ENCODE measurements at regions not wholly inside any gene's neighbourhood (a gene's known extent, or its start where the extent isn't known, plus 50 kb on each side); places are given as distances from the start of the nearest gene placed in this dataset.

GRCh38 chr5:10173716-10174115, 76.0 kb downstream of the ATPSCKMT start:
- DNase-seq (ENCODE audit: low read depth), result no peak

GRCh38 chr5:10172247-10172646, 77.4 kb downstream of the ATPSCKMT start:
- no peak for DNase-seq (ENCODE audit: low read depth)

GRCh38 chr5:10169359-10169758, 80.3 kb downstream of the ATPSCKMT start:
- no peak for DNase-seq (ENCODE audit: low read depth)

GRCh38 chr5:10168254-10168653, 81.4 kb downstream of the ATPSCKMT start:
- DNase-seq (ENCODE audit: low read depth), result no peak

GRCh38 chr5:10167806-10168205, 81.9 kb downstream of the ATPSCKMT start:
- DNase-seq (ENCODE audit: low read depth), result no peak

GRCh38 chr5:10166392-10166791, 83.3 kb downstream of the ATPSCKMT start:
- no peak for DNase-seq (ENCODE audit: low read depth)

DNA sequence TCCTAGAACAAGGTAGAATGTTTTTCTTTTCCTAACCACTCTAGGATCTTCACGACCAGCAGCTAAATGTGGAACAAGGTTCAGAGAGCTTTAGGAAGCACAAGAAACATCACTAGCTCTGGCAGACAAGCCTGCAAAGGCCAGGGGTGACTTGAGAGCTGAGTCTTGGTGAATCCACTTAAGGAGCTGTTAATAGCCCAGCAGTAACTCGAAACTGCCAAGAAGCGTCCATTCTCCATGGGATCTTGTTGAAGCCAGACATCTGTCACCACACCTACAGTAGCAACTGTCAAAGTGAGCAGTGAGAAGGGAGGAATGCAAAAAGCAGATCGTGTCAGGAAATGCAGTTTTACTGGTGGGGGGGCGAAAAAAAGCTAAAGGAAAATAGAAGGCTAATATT, 87.2 kb downstream of the ATPSCKMT start:
- DNase-seq (ENCODE audit: low read depth), result no peak

- no peak for DNase-seq (ENCODE audit: low read depth)
These were observed 87.9 kb downstream of the ATPSCKMT start for GRCh38 chr5:10161778-10162177.

- DNase-seq (ENCODE audit: low read depth), result no peak
These were observed 89.4 kb downstream of the ATPSCKMT start for GRCh38 chr5:10160241-10160640.

DNA sequence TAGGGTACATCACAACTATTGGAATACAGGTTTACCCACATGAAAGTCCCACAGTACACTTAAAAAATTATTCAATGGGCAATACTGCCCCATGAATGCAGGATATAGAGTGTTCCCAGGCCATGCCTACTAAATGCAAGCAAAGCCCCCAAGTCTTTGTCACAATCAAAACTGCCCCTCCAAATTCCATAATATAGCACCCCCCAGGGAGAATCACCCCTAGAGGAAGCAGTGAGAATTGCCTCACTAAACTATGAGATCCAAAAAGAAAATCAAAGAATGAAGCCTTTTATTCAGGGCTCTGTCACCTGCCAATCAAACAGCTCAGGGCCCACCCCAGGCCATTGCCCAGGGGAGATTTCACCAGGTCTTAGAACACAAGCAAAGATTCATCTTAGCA, 90.8 kb downstream of the ATPSCKMT start:
- no peak for DNase-seq (ENCODE audit: low read depth)

DNA sequence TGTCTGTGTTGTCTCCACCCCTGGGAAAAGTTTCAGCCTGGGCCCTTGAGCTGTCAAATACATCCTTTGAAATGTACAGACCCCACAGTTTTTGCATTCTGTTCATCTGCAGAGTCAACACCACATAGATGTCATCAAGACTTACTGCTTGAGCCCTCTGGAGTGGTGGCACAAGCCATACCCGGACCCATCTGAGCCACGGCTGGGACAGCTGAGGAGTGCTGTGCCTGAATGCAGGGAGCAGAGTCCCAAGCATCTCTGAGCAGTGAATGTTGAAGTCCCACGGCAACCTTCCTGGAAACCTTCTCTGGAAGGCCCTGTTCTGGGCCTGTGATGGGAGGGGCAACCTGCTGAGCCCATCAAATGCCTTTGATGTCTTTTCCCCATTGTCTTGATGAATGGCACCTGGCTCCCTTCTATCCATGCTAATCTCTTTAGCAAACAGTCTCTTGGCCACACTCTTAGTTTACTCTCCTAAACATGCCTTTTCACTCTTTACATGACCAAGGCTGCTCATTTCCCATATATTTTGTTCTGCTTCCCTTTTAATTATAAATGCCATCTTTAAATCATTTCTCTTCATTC, 92.5 kb downstream of the ATPSCKMT start:
- no peak for DNase-seq (ENCODE audit: low read depth)

- DNase-seq (ENCODE audit: low read depth), result no peak
These were observed 93.6 kb downstream of the ATPSCKMT start for GRCh38 chr5:10155897-10156667.

- DNase-seq (ENCODE audit: low read depth), result no peak
These were observed 95.7 kb downstream of the ATPSCKMT start for GRCh38 chr5:10153808-10154537.

DNA sequence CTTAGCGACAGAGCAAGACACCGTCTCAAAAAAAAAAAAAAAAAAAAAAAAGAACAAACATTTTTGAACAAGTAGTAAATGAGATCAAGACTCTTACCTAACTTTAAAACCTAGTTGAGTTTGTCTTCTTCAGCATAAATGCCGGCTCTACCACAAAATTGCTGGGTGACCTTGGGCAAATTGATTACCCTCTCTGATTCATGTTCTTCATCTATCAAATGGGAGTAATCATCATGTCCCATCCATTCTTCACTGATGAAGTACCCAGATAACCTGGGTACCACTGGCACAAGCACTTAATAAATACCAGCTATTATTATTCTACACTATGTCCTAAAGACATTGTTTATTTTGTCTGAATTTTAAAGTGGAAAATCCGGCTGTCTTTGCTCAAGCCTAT, 96.3 kb downstream of the ATPSCKMT start:
- no peak for DNase-seq (ENCODE audit: low read depth)

- DNase-seq (ENCODE audit: low read depth), result no peak
These were observed 98.0 kb downstream of the ATPSCKMT start for GRCh38 chr5:10151656-10152055.

GRCh38 chr5:10149911-10150310, 99.8 kb downstream of the ATPSCKMT start:
- DNase-seq (ENCODE audit: low read depth), result no peak

- DNase-seq (ENCODE audit: low read depth), result no peak
These were observed 103.7 kb downstream of the ATPSCKMT start for GRCh38 chr5:10145923-10146401.

GRCh38 chr5:10144040-10144439, 105.6 kb downstream of the ATPSCKMT start:
- DNase-seq (ENCODE audit: low read depth), result no peak

GRCh38 chr5:10140195-10140973, 109.3 kb downstream of the ATPSCKMT start:
- no peak for DNase-seq (ENCODE audit: low read depth)

DNA sequence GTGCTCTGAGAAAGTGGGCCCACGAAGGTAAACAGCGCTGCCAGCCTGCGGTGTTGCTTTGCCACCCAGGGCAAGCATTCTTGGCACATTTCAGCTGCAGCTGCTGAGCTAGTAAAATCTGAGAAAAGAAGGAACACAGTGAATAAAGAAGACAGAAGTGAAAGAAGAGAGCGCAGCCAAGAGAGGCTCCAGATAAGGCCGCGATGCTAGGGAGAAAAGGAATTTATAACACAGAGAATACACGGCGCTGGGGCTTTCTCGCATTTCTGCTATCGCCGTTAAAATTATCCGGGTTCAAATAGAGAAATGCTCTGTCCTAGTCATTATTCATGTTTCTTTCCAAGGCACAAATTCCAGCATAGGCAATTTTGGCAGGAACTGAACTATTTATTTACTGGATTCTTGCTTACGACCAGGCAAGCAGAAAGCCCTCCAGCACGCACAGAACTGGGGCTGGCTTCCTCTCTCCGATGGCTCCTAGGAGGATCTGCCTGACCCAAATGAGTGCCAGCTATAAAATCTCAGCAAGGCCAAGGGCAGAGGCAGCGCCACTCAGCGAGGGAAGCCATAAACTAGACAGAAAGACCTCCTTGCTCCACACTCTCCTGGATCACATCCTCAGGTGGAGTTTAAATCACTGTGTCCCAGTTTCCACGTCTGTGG, 111.2 kb downstream of the ATPSCKMT start:
- no peak for DNase-seq (ENCODE audit: low read depth)

GRCh38 chr5:10133830-10134229, 115.9 kb downstream of the ATPSCKMT start:
- DNase-seq (ENCODE audit: low read depth), result no peak

Data from Daoy (cell line).